HG02885 (cell line): ENCODE measurements at regions not wholly inside any gene's neighbourhood (a gene's known extent, or its start where the extent isn't known, plus 50 kb on each side); places are given as distances from the start of the nearest gene placed in this dataset.
"Not testable (repeated sequence)": the region's sequence is repeated elsewhere in the genome, so short reads cannot be mapped to it uniquely, and the experiment has no call there.

Source experiments
- ATAC-seq: cut with Tn5 transposase; IDR thresholded peaks from one replicate; pipeline ENCODE4 v1.9.1; 2021; ENCODE audit warnings: mild to moderate bottlenecking; ENCODE audit not compliant: unreplicated experiment, poor library complexity

DNA sequence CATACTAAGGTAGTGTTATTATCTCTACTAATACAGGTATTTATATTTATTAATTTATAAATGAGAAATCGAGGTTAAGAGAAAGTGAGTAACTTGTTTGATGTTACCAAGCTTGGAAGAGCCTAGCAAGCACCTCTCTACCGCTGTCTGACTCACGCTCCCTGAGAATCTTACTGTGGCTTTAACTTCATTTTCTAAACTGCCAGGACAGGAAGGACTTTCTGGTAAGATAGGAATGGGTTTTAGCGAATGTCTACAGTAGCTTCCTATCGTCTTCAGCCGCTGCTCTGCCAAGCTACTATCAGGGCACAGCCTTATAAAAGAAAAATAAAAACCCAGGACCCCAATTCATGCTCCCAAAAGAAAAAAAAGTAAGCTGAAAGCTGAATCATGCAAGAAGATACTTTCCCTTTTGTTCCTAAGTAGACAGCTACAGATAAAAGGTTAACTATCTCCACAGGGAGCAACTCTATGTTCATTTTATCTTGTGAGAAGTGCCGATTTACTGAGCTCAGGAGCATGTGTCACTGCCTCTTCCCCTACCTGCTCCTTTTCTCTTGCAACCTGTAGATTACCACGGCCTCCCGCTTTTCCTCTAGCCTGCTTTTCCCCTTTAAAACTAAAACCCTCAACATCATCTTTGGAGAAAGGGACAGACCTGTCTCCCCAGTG lies 60.2 kb downstream of the THNSL1 start:
- ATAC-seq = no peak

DNA sequence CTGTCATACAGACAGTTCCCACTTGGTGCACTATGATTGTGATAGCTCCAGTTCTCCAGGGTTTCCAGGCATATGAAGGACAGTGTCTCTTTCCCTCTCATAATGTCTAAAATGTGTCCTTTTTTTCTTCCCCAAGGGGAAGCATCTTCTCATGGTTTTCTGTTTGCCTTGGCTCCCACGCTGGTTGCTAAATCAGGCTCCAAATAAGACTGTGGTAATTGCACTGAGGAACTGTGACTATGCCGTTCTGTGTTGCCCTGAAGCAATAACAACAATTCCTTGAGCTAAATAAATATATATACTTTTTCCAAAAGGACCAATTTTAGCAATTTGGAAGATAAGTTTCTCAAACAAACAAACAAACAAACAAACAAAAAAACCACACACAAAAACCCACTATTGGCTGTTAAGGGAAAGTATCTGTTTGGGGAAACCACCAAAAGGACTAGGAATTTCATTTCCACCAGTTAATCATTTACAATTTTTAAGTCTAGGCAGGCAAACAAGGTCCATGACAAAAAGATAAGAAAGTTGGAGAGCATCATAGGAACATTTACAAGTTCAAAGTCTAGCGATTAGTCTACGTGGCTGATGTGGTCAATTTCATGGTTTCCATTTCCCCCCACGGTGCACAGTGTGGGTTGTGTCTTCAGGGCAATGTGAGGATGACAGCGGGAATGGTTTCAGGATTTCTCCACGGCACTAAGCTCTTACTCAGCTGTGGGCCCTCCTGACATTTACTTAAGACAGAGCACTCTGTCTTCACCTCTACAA lies 62.4 kb downstream of the THNSL1 start:
- no peak for ATAC-seq

- peak; percentile 87 for ATAC-seq
These were observed 64.6 kb downstream of the THNSL1 start for GRCh38 chr10:25080880-25081581.

- no peak for ATAC-seq
These were observed 66.1 kb downstream of the THNSL1 start for GRCh38 chr10:25082276-25083204.

DNA sequence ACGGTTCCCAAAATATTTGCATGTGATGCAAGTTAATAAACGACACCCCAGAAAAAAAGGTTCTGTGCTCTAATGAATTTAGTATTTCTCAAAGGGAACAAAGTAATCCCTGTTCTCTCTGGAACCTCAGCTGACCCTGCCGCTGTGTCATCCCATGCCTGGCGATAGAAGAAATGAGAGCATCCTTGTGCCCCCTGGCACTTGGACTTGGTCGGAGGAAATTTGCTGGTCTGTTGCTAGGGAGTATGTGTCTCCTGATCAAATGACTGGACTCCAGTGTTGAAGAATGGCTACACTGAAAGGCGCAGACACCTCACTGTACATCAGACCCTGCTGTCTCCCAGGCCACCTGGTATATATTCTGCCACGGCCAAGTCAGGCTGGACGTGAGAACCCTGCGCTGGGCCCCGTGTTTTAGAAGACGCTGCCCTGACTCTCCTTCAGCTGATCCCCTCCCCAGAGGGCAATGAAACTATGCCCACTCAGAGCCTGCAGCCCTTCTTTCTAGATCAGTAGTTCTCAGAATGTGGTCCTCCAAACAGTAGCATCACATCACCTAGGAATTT lies 67.2 kb downstream of the THNSL1 start:
- ATAC-seq = no peak

DNA sequence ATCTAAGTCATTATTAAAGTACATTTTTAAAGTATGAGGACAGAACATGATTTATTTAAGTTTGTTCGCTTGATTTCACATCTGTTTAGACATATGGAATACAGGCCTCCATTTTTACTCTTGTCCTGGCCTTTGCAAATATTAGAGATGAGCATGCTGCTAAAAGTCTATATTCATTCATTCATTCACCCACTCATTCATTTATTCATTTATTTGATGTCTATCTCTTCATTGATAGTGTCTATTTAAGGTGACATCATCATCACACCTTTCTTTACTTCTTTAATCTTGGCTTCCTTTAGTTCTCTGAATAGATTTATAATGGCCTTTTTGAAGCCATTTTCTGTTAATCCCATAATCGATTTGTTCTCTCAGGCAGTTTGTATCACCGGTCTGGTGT lies 68.0 kb downstream of the THNSL1 start:
- no peak for ATAC-seq

DNA sequence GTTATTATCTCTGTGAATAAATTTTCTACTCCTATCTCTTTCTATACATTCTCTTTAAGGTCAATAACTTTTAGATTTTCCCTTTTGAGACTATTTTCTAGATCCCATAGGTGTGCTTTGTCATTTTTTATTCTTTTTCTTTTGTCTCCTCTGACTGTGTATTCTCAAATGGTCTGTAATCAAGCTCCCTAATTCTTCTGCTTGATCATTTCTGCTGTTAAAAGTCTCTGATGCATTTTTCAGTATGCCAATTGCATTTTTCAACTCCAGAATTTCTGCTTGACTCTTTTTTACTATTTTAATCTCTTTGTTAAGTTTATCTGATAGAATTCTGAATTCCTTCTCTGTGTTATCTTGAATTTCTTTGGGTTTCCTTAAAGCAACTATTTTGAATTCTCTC lies 78.2 kb downstream of the THNSL1 start:
- no peak for ATAC-seq

- no peak for ATAC-seq
These were observed 77.0 kb upstream of the GPR158 start for GRCh38 chr10:25097669-25098411.

GRCh38 chr10:25100141-25100540 lies 74.7 kb upstream of the GPR158 start:
- no peak for ATAC-seq

- no peak for ATAC-seq
These were observed 73.2 kb upstream of the GPR158 start for GRCh38 chr10:25101461-25102146.

GRCh38 chr10:25102147-25102822 lies 72.5 kb upstream of the GPR158 start:
- no peak for ATAC-seq

DNA sequence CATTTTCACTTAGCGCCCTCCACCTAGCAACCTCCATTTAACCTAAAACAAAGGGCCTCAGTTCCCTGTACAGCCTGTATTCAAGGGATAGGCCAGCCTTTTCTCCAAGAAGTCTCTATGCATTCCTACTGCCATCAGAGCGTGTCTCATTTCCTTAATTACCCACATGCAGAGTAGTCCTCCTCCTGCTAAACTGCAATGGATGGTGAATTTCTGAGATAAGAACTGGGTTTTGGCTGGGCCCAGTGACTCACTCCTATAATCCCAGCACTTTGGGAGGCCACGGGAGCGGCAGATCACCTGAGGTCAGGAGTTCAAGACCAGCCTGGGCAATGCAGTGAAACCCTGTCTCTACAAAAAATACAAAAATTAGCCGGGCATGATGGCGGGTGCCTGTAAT lies 71.1 kb upstream of the GPR158 start:
- no peak for ATAC-seq

DNA sequence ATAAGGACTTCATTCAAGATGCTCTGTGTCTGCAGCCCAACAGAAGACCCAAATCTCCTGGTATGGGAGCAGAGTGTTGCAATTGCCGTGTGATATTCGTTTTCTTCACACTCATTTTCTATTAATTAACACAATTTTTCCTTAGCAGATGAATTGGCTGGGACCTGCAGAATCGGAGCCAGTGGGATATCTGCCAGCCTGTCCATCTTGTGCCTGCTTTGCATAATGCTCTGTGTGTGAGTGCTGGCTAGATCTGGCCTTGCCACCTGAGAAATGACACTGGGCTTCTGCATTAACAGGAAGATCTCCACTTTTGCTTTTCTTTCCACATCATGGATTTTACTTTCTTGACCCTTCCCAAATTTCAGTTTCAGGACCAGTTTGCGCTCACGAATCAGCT lies 70.4 kb upstream of the GPR158 start:
- no peak for ATAC-seq

DNA sequence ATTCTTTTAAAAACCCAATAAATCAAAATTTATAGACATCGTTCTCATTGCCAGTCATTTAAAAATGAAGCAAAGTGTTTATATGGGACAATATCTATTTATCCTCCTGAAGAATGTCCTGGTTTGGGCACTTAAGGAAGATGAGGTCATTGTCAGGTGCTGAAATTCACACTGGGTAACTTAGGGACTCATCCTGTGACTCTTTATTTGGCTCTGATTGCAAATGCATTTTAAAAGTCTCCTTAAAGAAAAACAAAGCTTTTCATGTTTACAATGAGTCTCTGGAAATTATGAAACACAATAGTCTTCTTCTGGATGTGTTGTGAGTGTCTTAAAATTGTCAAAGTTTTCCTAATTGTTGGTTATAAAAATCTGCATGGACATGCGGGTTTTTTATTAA lies 69.5 kb upstream of the GPR158 start:
- no peak for ATAC-seq

GRCh38 chr10:25105743-25106260 lies 69.0 kb upstream of the GPR158 start:
- no peak for ATAC-seq

DNA sequence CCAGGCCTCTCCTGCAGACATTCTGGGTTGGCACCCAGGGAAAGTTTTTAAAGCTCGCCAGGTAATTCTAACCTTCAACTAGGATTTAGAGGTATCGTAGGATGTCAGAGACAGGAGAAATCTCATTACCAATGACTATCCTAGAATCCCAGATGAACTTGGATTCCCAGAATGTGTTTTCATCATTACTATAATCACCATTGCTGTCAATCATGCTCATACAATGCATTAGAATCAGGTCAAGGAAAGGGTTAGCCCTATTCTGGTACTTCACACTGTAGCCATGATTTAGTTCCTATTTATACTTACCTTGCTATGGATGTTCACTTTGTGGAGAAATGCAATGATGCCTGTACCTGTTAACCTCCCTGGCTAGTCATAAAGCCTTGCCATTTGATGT lies 67.0 kb upstream of the GPR158 start:
- ATAC-seq = no peak

DNA sequence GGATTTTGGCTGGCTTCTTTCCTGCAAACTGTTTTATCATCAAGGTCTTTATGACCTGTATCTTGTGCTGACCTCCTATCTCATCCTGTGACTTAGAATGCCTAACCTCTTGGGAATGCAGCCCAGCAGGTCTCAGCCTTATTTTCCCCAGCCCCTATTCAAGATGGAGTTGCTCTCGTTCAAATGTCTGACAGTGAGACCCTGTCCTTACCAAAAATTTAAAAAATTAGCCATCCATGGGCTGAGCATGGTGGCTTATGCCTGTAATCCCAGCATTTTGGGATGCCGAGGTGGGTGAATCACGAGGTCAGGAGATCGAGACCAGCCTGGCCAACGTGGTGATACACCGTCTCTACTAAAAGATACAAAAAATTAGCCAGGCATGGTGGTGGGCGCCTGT lies 64.9 kb upstream of the GPR158 start:
- ATAC-seq = not testable (repeated sequence)

- no peak for ATAC-seq
These were observed 62.8 kb upstream of the GPR158 start for GRCh38 chr10:25112016-25112415.
